H1 (cell line): ENCODE measurements at regions not wholly inside any gene's neighbourhood (a gene's known extent, or its start where the extent isn't known, plus 50 kb on each side); places are given as distances from the start of the nearest gene placed in this dataset.

ENCODE experiments used
- CEBPB ChIP-seq: IDR thresholded peaks from 2 replicates; pipeline ENCODE4 v1.6.1; 2012; ENCODE audit warnings: low read depth, low read length
- EZH2 ChIP-seq: fragments of 200-600 bp; sonication (generic); IDR thresholded peaks from 2 replicates; pipeline ENCODE4 v1.7.1; 2012; ENCODE audit warnings: low read depth, mild to moderate bottlenecking, moderate library complexity, low read length, inconsistent platforms; ENCODE audit not compliant: severe bottlenecking
- HDAC6 ChIP-seq: IDR thresholded peaks from one replicate; pipeline ENCODE4 v1.7.1; 2012; ENCODE audit warnings: low read depth, mild to moderate bottlenecking, inconsistent platforms, low read length, moderate library complexity
- POLR2A ChIP-seq, 2 experiments: IDR thresholded peaks; 1 replicate in 1 of 2; 2 replicates in 1 of 2; pipeline ENCODE4 v1.6.1; 2011; ENCODE audit warnings: low read depth in 2 of 2, low read length in 2 of 2, mild to moderate bottlenecking in 2 of 2; ENCODE audit errors: control extremely low read depth in 1 of 2
- SP1 ChIP-seq: IDR thresholded peaks from 2 replicates; pipeline ENCODE4 v1.6.1; 2011; ENCODE audit warnings: low read depth, low read length
- TAF1 ChIP-seq: IDR thresholded peaks from 2 replicates; pipeline ENCODE4 v1.6.1; 2011; ENCODE audit warnings: mild to moderate bottlenecking, low read depth, low read length
- ZNF274 ChIP-seq: IDR thresholded peaks from 2 replicates; pipeline ENCODE4 v1.7.0; 2012; ENCODE audit warnings: low read length, borderline replicate concordance; ENCODE audit errors: extremely low read depth
- TF ChIP-seq, protein P1 (sequence below), 3 experiments: IDR thresholded peaks; 1 replicate in 2 of 3; 2 replicates in 1 of 3; pipeline versions ENCODE4 v1.5.1 to v1.6.1; 2011; ENCODE audit warnings: low read length in 3 of 3, mild to moderate bottlenecking in 3 of 3, inconsistent platforms in 2 of 3, low read depth in 1 of 3, moderate library complexity in 1 of 3; ENCODE audit not compliant: insufficient read depth in 1 of 3; ENCODE audit errors: control extremely low read depth in 1 of 3
- TF ChIP-seq, protein P2 (sequence below): IDR thresholded peaks from 2 replicates; pipeline ENCODE4 v1.6.1; 2012; ENCODE audit warnings: low read length, inconsistent platforms

DNA sequence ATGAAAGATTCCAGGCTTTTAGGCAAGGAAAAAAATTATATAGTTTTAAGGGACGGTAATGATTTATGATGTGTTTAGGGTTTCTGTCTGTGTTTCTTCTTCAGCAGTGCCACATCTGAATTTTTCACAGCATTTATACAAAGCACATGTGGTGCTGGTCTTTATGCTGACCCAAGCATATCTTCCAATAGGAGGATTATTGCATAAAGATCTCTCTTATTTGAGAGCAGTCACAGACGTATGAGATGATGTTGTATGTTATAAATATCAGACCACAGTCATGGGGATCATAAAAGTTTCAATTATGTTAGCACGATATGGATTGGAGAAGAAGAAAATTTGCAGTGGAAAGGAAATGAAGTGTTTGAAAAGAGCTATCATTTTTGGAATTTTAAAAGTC, 150.9 kb downstream of the RASEF start:
- TF ChIP-seq TAF1 = no peak
- TF ChIP-seq POLR2A (IDR thresholded peaks at IDR 0.05; ENCODE audit: control extremely low read depth in 1 of 2, low read depth in 2 of 2, low read length in 2 of 2) = no peak
- TF ChIP-seq, protein P1, sequence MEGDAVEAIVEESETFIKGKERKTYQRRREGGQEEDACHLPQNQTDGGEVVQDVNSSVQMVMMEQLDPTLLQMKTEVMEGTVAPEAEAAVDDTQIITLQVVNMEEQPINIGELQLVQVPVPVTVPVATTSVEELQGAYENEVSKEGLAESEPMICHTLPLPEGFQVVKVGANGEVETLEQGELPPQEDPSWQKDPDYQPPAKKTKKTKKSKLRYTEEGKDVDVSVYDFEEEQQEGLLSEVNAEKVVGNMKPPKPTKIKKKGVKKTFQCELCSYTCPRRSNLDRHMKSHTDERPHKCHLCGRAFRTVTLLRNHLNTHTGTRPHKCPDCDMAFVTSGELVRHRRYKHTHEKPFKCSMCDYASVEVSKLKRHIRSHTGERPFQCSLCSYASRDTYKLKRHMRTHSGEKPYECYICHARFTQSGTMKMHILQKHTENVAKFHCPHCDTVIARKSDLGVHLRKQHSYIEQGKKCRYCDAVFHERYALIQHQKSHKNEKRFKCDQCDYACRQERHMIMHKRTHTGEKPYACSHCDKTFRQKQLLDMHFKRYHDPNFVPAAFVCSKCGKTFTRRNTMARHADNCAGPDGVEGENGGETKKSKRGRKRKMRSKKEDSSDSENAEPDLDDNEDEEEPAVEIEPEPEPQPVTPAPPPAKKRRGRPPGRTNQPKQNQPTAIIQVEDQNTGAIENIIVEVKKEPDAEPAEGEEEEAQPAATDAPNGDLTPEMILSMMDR (IDR thresholded peaks at IDR 0.05; ENCODE audit: control extremely low read depth in 1 of 3, insufficient read depth in 1 of 3, low read depth in 1 of 3, low read length in 3 of 3) = no peak
- no peak for TF ChIP-seq CEBPB
- TF ChIP-seq ZNF274 = no peak
- TF ChIP-seq, protein P2, sequence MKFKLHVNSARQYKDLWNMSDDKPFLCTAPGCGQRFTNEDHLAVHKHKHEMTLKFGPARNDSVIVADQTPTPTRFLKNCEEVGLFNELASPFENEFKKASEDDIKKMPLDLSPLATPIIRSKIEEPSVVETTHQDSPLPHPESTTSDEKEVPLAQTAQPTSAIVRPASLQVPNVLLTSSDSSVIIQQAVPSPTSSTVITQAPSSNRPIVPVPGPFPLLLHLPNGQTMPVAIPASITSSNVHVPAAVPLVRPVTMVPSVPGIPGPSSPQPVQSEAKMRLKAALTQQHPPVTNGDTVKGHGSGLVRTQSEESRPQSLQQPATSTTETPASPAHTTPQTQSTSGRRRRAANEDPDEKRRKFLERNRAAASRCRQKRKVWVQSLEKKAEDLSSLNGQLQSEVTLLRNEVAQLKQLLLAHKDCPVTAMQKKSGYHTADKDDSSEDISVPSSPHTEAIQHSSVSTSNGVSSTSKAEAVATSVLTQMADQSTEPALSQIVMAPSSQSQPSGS = no peak
- no peak for TF ChIP-seq HDAC6
- no peak for TF ChIP-seq EZH2
- no peak for TF ChIP-seq SP1
